ENCODE measurements at regions not wholly inside any gene's neighbourhood (a gene's known extent, or its start where the extent isn't known, plus 50 kb on each side); places are given as distances from the start of the nearest gene placed in this dataset.
"Not testable (repeated sequence)": the region's sequence is repeated elsewhere in the genome, so short reads cannot be mapped to it uniquely, and the experiment has no call there.

DNA sequence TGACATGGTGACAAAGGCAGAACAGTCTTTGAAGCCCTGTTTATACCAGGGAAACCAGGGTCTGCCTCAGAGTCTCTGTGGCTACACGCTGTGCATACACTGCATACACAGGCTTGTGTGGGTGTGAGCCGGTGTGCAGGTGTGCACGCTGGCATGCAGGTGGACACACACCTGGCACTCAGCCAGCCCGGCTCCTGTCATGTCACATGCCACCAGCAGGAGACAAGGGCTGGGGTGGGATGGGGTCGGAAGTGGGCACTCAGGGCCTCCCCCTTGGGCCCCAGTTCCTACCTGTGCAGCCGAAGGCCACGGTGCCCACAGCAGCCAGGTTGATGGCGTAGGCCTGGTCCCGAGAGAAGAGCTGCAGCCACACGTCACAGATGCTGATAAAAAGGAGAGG, 192.2 kb downstream of the ZNF479 start:
- TF ChIP-seq POLR2A (IDR thresholded peaks at IDR 0.05) = not testable (repeated sequence)
- TF ChIP-seq, protein P1, sequence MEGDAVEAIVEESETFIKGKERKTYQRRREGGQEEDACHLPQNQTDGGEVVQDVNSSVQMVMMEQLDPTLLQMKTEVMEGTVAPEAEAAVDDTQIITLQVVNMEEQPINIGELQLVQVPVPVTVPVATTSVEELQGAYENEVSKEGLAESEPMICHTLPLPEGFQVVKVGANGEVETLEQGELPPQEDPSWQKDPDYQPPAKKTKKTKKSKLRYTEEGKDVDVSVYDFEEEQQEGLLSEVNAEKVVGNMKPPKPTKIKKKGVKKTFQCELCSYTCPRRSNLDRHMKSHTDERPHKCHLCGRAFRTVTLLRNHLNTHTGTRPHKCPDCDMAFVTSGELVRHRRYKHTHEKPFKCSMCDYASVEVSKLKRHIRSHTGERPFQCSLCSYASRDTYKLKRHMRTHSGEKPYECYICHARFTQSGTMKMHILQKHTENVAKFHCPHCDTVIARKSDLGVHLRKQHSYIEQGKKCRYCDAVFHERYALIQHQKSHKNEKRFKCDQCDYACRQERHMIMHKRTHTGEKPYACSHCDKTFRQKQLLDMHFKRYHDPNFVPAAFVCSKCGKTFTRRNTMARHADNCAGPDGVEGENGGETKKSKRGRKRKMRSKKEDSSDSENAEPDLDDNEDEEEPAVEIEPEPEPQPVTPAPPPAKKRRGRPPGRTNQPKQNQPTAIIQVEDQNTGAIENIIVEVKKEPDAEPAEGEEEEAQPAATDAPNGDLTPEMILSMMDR (IDR thresholded peaks at IDR 0.05) = not testable (repeated sequence)
